ENCODE measurements at regions not wholly inside any gene's neighbourhood (a gene's known extent, or its start where the extent isn't known, plus 50 kb on each side); places are given as distances from the start of the nearest gene placed in this dataset.
"Not testable (repeated sequence)": the region's sequence is repeated elsewhere in the genome, so short reads cannot be mapped to it uniquely, and the experiment has no call there.

GRCh38 chr4:141346144-141346543 lies 125.4 kb downstream of the ZNF330 start:
- no peak for DNase-seq

- no peak for DNase-seq
Observed at GRCh38 chr4:141347684-141348083, 127.0 kb downstream of the ZNF330 start.

GRCh38 chr4:141348125-141348524 lies 127.4 kb downstream of the ZNF330 start:
- DNase-seq = no peak

GRCh38 chr4:141348573-141348972 lies 127.9 kb downstream of the ZNF330 start:
- DNase-seq = no peak

- no peak for DNase-seq
Observed at GRCh38 chr4:141349236-141349635, 128.5 kb downstream of the ZNF330 start.

GRCh38 chr4:141350122-141350905 lies 129.6 kb downstream of the ZNF330 start:
- DNase-seq = no peak

- DNase-seq = no peak
Observed at GRCh38 chr4:141352331-141352730, 131.6 kb downstream of the ZNF330 start.

- no peak for DNase-seq
Observed at GRCh38 chr4:141352909-141353525, 132.3 kb downstream of the ZNF330 start.

GRCh38 chr4:141356321-141356962 lies 135.7 kb downstream of the ZNF330 start:
- DNase-seq = no peak

- no peak for DNase-seq
Observed at GRCh38 chr4:141356963-141357335, 136.3 kb downstream of the ZNF330 start.

- not testable (repeated sequence) for DNase-seq
Observed at GRCh38 chr4:141368241-141368640, 147.5 kb downstream of the ZNF330 start.

- DNase-seq = no peak
Observed at GRCh38 chr4:141371206-141371605, 150.5 kb downstream of the ZNF330 start.

GRCh38 chr4:141375855-141376254 lies 155.2 kb downstream of the ZNF330 start:
- DNase-seq = no peak

- no peak for DNase-seq
Observed at GRCh38 chr4:141376769-141377168, 156.1 kb downstream of the ZNF330 start.

- no peak for DNase-seq
Observed at GRCh38 chr4:141387299-141387698, 166.6 kb downstream of the ZNF330 start.

GRCh38 chr4:141388481-141388880 lies 167.8 kb downstream of the ZNF330 start:
- no peak for DNase-seq

- no peak for DNase-seq
Observed at GRCh38 chr4:141389649-141390048, 169.0 kb downstream of the ZNF330 start.

GRCh38 chr4:141390571-141390970 lies 169.9 kb downstream of the ZNF330 start:
- no peak for DNase-seq

- DNase-seq = no peak
Observed at GRCh38 chr4:141391293-141391692, 170.6 kb downstream of the ZNF330 start.

- DNase-seq = no peak
Observed at GRCh38 chr4:141391771-141392170, 171.1 kb downstream of the ZNF330 start.

GRCh38 chr4:141395246-141395830 lies 174.6 kb downstream of the ZNF330 start:
- no peak for DNase-seq

- no peak for DNase-seq
Observed at GRCh38 chr4:141395919-141396318, 175.2 kb downstream of the ZNF330 start.

GRCh38 chr4:141402712-141403111 lies 182.0 kb downstream of the ZNF330 start:
- DNase-seq = no peak

- DNase-seq = no peak
Observed at GRCh38 chr4:141403782-141404181, 183.1 kb downstream of the ZNF330 start.
